Posterior cingulate gyrus (tissue), 11 donors: ENCODE measurements at regions not wholly inside any gene's neighbourhood (a gene's known extent, or its start where the extent isn't known, plus 50 kb on each side); places are given as distances from the start of the nearest gene placed in this dataset.
"Not testable (repeated sequence)": the region's sequence is repeated elsewhere in the genome, so short reads cannot be mapped to it uniquely, and the experiment has no call there.

Experiments
- DNase-seq, 10 donors: peaks; one replicate each; pipeline versions ENCODE4 v3.0.0 to v3.0.0-alpha.2; 2020 to 2021; ENCODE audit warnings: mixed read lengths in 3 of 10
- intact Hi-C: fragments of 100-400 bp; cut with DNase I; formaldehyde crosslinking; loops from one replicate; pipeline ENCODE4 v1.15.1; 2023

DNA sequence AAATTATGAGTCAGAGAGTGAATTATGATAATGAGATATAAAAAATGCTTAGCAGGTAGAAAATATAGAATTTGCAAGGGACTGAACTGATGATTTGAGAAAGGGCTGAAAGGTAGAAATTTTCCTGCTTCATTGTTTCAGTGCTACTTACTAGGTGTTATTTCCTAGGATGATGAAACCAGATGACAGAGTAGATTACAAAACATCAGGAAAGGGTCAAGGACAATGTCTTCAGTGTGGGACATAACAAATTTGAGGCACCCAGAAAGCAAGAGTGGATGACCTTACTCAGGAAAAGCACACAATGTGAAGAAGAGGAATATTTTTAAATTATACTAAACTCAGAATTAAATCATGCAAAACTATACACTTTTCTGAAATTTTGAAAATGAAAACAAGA, 102.1 kb downstream of the SHCBP1 start:
- no peak for DNase-seq
- intact Hi-C loops, result no loop called here

DNA sequence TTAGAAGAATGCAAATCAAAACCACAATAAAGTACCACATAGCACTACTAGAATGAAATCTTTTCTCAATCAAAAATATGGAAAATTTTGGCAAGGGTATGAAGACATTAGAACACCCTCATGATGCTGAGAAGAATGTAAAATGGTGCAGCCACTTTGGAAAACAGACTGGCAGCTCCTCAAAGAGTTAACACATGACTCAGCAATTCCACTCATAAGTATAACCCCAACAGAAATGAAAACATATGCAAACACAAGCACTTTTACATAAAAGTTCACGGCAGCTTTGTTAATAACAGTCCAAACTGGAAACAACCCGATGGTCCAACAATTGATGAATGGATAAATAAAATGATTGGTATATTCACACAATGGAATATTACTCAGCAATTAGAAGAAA, 124.5 kb downstream of the SHCBP1 start:
- DNase-seq, result no peak
- intact Hi-C loops, result no loop called here

DNA sequence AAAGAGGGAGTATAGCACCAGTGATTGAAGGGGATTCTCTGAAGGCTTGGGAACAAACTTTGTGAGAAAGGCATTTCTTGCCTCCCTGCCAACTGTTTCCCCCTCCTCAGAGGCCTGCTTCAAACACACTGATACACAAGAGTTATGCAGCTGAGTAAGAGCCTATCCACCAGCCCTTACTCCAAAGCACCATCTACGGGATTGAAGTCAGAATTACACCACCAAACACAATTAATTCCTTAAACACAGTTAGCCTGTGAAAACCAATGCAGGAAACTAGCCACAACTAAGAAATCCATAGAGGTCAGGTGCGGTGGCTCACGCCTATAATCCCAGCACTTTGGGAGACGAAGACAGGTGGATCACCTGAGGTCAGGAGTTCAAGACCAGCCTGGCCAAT, 138.3 kb downstream of the SHCBP1 start:
- no peak for DNase-seq
- intact Hi-C loops, result no loop called here

DNA sequence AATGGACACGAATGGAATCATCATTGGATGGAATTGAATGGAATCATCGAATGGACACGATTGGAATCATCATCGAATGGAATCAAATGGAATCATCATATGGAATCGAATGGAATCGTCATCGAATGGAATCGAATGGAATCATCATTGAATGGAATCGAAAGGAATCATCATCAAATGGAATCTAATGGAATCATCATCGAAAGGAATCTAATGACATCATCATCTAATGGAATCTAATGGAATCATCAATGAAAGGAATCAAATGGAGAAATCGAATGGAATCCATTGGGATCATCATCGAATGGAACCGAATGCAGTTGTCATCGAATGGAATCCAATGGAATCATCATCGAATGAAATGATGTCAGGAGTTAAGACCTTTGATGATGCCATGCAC, 154.9 kb downstream of the SHCBP1 start:
- no peak for DNase-seq
- intact Hi-C loops, result no loop called here

DNA sequence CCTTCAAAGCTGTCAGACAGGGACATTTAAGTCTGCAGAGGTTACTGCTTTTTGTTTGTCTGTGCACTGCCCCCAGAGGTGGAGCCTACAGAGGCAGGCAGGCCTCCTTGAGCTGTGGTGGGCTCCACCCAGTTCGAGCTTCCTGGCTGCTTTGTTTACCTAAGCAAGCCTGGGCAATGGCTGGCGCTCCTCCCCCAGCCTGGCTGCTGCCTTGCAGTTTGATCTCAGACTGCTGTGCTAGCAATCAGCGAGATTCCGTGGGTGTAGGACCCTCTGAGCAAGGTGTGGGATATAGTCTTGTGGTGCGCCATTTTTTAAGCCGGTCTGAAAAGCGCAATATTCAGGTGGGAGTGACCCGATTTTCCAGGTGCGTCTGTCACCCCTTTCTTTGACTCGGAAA, 166.4 kb downstream of the SHCBP1 start:
- peak in 1 of 10 donors; percentile 52 for DNase-seq
- intact Hi-C loops, result not testable (repeated sequence)

DNA sequence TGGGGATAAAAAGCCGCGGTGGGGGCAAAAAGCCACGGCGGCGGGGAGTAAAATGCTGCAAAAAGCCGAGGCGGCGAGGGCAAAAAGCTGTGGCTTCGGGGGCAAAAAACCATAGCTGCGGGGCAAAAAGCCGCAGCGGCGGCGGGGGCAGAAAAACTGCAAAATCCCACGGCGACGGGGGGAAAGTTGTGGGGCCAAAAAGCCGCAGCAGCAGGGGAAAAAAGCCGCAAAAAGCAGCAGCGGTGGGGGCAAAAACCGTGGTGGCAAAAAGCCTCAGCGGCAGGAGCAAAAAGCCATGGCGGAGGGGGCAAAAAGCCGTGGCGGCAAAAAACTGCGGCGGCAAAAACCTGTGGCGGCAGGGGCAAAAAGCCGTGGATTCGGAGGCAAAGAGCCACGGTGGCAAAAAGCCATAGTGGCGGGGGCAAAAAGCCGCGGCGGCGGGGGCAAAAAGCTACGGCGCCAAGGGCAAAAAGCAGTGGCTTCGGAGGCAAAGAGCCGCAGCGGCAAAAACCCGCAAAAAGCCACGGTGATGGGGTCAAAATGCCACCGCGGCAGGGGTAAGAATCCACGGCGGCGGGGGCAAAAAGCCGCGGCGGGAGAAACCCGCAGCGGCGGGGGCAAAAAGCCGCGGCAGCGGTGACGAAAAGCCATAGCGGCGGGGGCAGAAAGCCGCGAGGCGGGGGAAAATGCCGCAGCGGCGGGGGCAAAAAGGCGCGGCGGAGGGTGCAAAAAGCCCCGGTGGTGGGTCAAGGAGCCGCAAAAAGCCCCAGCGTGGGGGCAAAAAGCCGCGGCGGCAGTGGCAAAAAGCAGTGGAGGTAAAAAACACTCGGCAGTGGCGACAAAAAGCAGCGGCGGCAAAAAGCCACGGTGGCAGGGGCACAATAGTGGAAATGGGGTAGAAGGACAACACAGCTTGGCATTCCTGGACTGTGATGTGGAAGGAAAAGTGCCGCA, 192.8 kb downstream of the SHCBP1 start:
- DNase-seq, result peak in 4 of 10 donors; percentile 5 to 71 (median 48)
- intact Hi-C loops, result no loop called here

DNA sequence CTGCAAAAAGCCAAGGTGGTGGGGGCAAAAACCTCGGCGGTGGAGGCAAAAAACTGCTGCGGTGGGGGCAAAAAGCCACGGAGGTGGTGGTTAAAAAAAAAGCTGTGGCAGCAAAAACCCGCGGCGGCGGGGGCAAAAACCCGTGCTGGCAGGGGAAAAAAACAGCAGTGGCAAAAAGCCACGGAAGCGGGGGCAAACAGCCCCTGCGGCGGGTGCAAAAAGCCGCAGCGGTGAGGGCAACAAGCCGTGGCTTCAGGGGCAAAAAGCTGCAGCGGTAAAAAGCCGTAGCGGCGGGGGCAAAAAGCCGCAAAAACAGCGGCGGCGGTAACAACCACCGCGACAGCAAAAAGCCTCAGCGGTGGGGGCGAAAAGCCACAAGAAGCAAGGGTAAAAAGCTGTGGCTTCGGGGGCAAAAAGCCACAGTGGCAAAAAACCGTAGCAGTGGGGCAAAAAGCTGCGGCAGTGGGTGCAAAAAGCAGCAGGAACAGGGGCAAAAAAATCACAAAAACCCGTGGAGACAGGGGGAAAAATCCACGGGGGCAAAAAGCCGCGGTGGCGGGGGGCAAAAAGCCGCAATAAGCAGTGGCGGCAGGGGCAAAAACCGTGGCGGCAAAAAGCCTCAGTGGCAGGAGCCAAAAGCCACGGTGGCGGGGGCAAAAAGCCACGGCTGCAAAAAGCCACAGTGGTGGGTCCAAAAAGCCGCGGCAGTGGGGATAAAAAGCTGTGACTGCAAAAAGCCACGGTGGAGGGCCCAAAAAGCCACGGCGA, 193.7 kb downstream of the SHCBP1 start:
- intact Hi-C loops, result no loop called here
- DNase-seq, result peak in 4 of 10 donors; percentile 5 to 61 (median 24)

DNA sequence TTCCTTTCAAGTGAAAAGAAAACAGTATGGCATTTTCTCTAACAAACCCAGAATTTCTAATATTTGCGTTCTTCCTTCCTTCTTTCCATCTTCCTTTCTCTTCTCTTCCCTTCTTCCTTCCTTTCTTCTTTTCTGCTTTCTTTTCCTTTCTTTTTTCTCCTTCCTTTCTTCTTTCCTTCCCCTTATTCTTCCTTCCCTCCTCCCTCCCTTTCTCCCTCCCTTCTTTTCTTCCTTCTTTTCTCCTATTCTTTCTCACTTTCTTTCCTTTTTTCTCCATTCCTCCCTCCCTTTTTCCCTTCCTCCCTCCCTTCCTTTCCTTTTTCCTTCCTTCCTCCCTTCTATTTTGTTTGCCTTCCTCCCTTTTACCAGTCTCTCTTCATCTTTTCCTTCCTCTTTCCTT, 194.8 kb downstream of the SHCBP1 start:
- DNase-seq, result no peak
- intact Hi-C loops, result no loop called here

DNA sequence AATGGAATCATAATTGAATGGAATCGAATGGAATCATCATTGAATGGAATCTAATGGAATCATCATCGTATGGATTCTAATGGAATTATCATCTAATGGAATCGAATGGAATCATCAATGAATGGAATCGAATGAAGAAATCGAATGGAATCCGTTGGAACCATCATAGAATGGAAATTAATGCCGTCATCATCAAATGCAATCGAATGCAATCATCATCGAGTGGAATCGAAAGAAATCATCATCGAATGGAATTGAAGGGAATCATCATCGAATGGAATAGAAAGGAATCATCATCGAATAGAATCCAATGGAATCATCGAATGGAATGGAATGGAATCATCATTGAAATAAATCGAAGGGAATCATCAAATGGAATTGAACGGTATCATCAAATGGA, 217.2 kb downstream of the SHCBP1 start:
- intact Hi-C loops, result no loop called here
- DNase-seq, result no peak

DNA sequence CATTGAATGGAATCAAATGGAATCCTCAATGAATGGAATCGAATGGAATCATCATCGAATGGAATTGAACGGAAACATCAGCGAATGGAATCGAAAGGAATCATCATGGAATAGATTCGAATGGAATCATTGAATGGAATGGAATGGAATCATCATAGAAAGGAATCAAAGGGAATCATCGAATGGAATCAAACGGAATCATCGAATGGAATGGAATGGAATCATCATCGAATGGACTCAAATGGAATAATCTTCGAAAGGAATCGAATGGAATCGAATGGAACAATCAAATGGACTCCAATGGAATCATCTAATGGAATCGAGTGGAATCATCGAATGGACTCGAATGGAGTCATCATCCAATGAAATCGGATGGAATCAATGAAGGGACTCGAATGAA, 222.6 kb downstream of the SHCBP1 start:
- DNase-seq, result peak in 1 of 10 donors; percentile 12
- intact Hi-C loops, result not testable (repeated sequence)

DNA sequence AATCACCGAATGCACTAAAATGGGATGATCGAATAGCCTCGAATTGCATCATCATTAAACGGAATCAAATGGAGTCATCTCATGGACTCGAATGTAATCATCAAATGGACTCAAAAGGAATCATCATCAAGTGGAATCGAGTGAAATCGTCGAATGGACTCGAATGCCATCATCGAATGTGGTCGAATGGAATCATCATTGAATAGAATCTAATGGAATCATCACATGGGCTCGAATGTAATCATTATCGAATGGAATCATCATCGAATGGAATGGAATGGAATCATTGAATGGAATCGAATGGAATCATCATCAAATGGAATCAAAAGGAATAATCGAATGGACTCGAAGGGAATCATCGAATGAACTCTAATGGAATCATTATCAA, 224.3 kb downstream of the SHCBP1 start:
- peak in 1 of 10 donors; percentile 12 for DNase-seq
- intact Hi-C loops, result not testable (repeated sequence)

DNA sequence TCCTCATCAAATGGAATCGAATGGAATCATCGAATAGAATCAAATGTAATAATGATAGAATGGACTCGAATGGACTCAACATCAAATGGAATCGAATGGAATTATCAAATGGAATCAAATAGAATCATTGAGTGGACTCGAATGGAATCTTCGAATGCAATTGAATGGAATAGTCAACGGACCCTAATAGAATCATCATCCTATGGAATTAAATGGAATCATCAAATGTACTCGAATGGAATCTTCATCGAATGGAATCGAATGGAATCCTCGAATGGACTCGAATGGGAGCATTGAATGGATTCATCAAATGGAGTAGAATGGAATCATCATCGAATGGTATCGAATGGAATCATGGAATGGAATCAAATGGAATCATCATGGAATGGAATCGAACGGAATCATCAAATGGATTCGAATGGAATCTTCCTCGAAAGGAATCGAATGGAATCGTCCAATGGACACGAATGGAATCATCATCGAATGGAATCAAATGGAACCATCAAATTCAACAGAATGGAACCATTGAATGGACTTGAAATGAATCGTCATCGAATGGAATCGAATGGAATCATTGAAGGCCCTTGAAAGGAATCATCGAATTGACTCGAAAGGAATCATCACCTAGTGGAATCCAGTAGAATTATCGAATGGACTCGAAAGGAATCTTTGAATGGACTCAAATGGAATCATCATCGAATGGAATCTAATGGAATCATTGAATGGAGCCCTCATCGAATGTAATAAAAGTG, 224.9 kb downstream of the SHCBP1 start:
- intact Hi-C loops, result not testable (repeated sequence)
- peak in 1 of 10 donors; percentile 22 for DNase-seq

DNA sequence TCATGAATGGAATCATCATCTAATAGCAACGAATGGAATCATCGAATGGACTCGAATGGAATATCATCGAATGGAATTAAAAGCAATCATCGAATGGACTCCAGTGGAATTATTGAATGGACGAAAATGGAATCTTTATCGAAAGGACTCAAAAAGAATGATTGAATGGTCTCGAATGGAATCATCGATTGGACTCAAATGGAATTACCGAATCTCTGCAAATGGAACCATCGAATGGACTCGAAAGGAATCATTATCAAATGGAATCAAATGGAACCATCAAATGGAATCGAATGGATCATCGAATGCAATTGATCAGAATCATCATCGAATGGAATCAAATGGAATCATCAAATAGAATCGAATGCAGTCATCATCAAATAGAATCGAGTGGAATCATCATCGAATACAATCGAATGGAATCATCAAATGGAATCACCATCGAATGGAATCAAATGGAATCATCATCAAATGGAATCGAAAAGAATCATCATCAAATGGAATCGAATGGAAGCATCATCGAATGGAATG, 225.7 kb downstream of the SHCBP1 start:
- DNase-seq, result peak in 1 of 10 donors; percentile 20
- intact Hi-C loops, result not testable (repeated sequence)

DNA sequence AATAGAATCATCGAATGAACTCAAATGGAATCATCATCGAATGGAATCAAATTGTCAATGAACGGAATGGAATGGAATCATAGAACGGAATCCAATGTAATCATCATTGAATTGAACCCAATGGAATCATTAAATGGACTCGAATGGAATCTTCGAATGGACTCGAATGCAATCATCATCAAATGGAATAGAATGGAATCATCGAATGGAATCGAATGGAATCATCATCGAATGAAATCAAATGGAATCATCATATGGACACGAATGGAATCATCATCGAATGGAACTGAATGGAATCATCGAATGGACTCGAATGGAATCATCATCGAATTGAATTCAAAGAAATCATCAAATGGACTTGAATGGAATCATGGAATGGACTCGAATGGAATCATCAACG, 226.2 kb downstream of the SHCBP1 start:
- DNase-seq, intact Hi-C loops: not testable (repeated sequence)

DNA sequence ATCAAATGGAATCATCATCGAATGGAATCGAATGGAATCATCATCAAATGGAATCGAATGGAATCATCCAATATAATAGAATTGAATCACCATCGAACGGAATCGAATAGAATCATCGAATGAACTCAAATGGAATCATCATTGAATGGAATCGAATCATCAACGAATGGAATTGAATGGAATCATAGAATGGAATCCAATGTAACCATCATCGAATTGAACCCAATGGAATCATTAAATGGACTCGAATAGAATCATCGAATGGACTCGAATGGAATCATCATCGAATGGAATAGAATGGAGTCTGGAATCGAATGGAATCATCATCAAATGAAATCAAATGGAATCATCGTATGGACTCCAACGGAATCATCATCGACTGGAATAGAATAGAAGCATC, 227.0 kb downstream of the SHCBP1 start:
- intact Hi-C loops, DNase-seq: not testable (repeated sequence)

DNA sequence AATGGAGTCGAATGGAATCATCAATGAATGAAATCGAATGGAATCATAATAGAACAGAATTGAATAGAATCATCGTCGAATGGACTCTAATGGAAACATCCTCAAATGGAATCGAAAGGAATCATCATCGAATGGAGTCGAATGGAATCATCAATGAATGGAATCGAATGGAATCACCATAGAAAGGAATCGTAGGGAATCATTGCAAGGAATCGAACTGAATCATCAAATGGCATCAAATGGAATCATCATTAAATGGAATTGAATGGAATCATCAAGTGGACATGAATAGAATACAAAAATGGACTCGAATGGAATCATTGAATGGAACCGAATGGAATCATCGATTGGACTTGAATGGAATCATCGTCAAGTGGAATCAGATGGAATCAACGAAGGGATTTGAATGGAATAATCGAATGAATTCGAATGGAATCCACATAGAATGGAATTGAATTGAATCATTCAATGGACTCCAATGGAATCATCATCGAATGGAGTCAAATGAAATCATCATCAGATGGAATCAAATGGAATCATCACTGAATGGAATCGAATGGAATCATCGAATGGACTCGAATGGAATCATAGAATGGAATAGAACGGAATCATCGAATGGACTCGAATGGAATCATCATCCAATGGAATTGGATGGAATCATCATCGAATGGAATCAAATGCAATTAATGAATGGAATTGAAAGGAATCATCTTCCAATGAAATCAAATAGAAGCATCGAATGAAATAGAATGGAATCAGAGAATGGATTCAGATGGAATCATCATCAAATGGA, 228.1 kb downstream of the SHCBP1 start:
- peak in 1 of 10 donors; percentile 69 for DNase-seq

DNA sequence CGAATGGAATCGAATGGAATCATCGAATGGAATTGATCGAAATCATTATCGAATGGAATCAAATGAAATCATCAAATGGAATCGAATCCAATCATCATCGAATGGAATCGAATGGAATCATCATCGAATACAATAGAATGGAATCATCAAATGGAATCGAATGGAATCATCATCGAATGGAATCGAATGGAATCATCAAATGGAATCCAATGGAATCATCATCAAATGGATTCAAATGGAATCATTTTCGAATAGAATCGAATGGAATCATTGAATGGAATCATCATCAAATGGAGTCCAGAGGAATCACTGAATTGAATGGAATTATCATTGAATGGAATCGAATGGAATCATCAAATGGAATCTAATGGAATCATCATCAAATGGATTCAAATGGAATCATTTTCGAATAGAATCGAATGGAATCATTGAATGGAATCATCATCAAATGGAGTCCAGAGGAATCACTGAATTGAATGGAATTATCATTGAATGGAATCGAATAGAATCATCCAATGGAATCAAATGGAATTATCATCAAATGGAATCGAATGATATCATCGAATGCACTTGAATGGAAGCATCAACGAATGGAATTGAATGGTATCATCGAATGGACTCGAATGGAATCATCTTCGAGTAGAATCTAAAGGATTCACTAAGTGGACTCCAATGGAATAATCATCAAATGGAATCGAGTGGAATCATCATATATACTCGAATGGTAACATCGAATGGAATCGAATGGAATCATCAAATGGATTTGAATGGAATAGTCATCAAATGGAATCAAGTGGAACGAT, 230.3 kb downstream of the SHCBP1 start:
- intact Hi-C loops, result not testable (repeated sequence)
- peak in 2 of 10 donors; percentile 62 to 69 for DNase-seq

More for the DNA sequence above, 228.1 kb downstream of the SHCBP1 start:
- intact Hi-C loops, result not testable (repeated sequence)

DNA sequence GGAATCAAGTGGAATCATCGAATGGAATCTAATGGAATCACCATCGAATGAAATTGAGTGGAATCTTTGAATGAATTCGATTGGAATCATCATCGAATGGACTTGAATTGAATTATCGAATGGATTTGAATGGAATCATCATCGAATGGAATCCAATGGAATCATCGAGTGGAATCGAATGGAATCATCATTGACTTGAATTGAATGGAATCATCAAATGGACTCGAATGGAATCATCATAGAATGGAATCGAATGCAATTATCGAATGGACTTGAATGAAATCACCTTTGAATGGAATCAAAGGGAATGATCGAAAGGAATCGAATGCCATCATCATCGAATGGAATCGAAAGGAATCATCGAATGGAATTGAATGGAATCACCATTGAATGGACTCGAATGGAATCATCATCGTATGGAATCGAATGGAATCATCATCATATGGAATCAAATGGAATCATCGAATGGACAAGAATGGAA, 231.6 kb downstream of the SHCBP1 start:
- peak in 7 of 10 donors; percentile 21 to 91 (median 57) for DNase-seq
- intact Hi-C loops, result not testable (repeated sequence)
